G401.6 (cell line): ENCODE measurements at regions not wholly inside any gene's neighbourhood (a gene's known extent, or its start where the extent isn't known, plus 50 kb on each side); places are given as distances from the start of the nearest gene placed in this dataset.

Experiments
- FAIRE-seq: peaks from 2 replicates; lab custom pipeline; 2012; peaks lifted over from hg19 to GRCh38; lab: Jason Lieb, UNC

DNA sequence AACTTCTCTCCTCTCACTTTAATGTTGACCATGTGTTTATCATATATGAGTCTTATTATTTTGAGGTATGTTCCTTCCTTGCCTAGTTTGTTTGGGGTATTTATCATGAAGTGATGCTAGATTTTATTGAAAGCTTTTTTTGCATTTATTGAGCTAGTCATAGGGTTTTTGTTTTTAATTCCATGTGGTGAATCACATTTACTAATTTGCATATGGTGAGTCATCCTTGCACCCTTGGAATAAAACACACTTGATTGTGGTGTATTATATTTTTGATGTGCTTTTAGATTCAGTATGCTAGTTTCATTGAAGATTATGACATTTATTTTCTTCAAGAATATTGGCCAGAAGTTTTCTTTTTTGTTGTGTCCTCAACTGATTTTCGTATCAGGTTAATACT lies 464.6 kb downstream of the PCDH18 start:
- FAIRE-seq, result no peak

DNA sequence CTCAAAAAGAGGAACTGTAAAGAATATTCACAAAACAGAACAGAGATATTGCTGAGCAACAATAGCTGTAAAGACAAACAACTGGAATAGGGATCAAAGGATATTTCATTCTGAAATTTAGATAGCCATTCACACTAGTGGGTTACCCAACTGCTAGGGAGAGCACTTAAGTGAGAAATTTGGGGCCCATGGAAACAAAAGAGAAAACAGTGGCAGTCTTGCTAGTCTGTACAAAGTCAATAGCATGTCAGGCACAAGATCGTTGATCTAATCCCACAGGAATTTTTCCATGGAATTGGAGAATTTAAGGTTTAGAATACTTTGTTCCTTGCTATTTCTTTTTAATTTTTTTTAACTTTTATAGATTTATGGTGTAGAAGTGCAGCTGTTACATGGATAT lies 467.0 kb downstream of the PCDH18 start:
- FAIRE-seq, result no peak

DNA sequence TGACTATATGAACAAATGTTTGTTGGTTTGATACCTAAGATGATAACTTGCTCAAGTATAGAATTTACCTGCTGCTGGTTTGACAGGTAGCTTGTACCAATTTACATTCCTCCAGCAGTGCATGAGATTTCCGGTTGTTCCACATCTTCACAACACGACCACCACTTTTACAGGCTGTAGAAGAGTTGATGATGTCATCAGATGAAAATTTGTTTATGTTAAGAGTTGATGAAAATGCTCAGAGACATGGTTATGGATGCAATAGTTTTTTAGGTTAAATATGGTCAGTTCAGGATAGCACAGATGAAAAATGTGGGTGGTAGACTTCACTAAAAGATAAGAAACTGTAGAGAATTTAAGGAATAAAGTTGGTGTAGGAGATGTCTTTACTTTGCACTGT lies 468.3 kb downstream of the PCDH18 start:
- no peak for FAIRE-seq

DNA sequence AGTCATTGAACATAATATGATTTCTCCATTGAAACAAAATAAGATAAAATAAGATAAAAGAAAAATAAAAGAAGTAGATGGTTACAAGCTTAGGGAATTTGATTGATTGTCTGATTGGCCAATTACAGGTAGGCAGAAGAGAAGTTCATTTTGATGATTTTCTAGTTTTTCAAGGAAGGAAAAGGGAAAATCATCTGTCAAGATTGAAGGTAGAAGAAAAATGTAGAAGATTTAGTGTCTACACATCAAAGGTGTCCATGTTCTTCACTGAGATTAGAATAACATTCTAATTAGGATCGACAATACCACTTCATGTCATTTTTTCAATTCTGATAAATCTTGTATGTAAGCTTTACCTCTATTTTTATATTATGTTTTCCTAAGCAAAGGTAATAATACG lies 489.1 kb downstream of the PCDH18 start:
- no peak for FAIRE-seq

DNA sequence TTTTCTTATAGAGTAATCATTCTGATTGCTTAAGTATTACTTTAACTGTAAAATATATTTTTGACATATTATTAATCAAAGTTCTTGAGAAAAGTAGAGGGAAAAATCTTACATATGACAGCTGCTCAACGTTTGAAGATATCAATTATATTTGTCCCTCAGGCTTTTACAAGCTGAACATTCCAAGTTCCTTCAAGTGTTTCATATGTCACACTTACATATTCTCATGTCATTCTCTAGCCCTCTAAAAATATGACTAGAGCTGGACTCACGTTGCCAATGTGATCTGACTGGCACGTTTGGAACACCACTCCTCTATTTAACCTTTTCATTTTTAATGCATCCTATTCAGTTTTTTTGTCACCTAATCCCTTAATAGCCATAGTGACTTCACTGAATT lies 492.9 kb downstream of the PCDH18 start:
- FAIRE-seq, result no peak

DNA sequence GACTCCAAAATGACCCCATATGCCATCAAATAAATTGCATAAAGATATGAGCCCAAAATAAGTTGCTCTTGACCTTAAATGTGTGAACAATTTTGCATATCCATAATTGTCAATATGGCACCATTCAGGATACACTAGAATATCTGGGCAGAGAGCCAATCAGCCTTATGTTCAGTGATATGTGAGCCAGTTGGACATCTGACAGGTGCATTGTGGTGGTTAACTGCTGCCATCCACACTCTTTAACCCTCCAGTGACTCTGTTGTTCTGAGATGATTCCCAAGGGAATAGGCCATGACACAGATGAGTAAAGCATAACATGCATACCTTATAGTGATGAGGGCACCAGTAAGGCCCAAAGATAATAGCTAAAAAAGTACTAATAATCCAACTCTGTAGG lies 500.1 kb downstream of the PCDH18 start:
- FAIRE-seq, result no peak

DNA sequence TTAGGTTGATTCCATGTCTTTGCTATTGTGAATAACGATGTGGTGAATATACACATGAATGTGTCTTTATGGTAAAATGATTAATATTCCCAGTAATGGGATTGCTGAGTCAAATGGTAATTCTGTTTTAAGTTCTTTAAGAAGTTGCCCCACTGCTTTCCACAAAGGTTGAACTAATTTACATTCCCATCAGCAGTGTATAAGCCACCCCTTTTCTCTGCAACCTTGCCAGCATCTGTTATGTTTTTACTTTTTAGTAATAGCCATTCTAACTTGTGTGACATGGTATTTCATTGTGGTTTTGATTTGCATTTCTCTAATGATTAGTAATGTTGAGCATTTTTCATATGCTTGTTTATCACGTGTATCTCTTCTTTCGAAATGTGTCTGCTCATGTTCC lies 503.3 kb downstream of the PCDH18 start:
- no peak for FAIRE-seq

DNA sequence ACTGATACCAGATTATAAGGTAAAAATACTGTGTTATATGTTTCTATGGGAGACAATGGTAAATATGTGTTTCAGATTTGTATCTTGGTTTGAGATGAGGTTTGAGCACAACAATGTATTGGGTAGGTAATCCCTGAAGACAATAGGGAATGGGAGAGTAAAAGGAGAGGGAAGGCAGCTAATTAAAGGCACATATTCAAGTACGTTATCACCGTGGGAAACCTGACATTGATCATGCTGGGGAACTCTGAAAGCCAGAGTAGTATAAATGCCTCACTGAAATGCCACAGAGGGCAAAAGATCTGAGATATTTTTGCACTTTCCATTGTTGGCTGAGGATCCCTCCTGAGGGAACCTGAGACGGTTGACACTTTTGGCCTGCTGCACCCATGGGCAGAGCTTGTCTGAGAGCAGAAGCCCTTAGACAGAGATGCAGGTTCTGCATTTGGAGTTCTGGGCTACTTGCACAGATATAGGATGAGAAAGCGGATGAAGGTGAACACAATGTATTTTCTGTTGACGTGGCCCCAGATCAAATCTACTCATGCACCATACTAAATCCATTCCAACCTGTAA lies 506.7 kb downstream of the PCDH18 start:
- FAIRE-seq, result no peak

DNA sequence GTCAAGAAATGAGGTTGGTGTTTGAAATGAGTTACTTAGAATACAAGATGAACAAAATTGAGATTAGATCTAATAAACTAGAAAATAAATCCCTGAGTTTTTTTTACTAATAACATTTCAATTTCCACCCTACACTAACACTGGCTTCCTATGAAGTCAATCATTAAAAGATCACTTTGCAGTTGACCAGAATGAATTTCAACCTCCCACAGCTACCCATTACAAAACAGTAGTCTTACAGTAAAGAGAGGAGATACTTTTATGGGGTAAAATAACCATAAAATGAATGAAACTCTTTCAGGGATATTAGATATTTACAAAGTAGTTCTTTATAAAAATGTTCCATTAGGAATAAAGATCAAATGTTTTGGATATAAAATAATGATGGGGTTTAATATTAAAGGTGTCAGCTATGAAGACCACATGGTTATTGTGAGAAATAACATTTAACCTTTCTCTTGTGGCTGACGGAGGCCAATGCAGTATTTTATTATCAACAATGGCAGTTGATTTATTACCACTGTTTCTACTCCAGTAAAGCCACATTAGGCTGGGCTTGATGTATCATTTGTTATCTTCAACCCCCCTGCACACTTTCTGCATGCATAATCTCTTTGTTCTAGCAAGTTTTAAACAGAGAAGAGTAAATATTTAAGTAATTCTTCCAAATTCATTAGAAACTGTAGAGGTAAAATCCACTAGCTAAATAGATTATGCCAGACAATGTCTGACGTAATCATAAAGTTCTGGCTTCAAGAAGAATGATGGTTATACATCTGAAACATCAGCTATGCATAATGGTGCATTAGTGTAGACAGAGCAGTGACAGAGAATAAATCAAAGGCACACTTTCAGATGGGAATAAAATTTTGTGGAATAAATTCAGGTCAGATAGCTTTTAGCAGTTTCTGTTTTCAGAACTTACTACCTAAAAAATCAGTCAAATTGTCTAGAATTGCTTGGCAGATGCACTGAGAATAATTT lies 516.6 kb downstream of the PCDH18 start:
- FAIRE-seq, result no peak

DNA sequence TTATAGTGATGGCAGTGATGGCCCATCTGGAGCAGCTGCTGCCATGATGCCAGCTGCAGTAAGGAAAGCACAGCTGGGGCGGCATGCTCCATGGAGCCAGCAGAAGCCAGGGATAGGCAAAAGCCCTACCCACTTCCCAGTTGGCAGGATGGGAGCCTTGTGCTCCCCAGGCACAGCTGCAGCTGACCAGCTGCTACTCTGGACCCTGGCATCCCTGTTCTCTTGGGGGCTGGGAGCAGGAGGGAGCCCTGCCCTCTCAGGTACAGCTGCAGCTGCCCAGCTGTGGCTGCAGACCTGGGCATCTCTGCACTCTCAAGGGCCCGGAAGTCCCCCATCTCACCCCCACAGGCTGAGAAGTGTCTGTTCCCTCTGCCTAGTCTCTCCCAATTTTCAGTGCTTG lies 531.9 kb downstream of the PCDH18 start:
- FAIRE-seq, result no peak

DNA sequence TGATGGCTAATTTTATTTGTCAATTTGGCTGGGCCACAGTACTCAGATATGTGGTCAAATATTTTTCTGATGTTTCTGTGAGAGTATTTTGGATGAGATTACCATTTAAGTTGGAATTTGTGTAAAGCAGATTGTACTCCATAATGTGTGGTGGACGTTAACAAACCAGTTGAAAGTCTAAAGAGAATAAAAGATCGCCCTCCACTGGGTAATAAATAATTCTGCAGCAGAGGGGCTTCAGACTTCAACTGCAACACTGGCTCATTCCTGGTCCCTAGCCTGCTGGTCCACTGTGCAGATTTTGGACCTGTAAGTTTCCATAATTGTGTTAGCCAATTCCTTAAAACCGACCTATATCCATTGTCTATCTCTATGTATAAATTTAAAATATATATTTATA lies 540.3 kb downstream of the PCDH18 start:
- FAIRE-seq, result no peak

DNA sequence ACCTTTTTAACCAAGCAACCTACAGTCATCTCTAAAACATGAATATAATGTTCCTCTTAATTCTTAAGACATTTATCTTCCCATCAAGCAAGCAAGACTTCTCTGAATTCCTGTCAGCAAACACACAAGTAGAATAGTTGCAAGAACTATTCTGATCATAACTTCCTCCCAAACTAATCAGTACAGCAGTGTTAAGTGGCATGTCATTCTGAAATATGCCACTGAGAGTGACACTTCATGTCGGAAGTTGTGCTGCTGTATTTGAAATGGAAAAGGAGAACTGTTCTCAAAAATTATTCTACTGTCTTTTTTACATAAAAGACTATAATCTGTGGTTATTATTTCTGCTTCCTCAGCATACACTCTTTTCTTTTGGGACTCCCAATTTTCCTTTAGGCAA lies 546.6 kb downstream of the PCDH18 start:
- no peak for FAIRE-seq

DNA sequence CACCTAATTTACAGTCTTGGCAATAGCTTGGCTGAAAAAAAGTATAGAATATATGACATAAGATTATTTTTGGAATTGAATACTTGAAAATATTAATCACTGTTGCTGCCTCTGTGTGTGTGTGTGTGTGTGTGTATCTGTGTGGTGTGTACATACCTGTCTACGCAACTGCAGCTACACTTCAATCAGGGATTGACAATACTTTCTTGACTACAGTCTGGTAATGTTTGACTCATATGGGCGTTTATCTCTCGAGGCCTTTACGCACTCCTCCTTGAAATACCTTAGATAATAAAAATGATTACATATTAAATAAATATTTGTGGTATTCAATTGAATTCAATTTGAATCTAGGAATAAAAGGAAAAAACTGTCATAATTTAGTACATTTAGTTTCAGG lies 565.2 kb downstream of the PCDH18 start:
- no peak for FAIRE-seq

DNA sequence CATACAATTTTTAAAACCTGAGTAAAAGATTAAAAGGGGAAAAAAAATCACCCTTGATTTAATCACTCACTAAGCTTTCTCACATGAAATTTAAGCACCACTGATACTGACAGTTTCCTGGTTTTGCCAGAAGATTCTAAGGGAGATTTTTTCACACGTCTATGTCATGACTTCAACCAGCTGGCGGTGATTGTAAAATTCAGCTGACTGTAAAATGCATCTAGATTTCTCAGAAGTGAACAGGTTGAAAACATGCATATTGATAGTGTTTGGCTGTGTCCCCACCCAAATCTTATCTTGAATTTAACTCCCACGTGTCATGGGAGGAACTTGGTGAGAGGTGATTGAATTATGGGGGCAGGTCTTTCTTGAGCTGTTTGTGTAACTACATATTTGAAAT lies 566.8 kb downstream of the PCDH18 start:
- no peak for FAIRE-seq

DNA sequence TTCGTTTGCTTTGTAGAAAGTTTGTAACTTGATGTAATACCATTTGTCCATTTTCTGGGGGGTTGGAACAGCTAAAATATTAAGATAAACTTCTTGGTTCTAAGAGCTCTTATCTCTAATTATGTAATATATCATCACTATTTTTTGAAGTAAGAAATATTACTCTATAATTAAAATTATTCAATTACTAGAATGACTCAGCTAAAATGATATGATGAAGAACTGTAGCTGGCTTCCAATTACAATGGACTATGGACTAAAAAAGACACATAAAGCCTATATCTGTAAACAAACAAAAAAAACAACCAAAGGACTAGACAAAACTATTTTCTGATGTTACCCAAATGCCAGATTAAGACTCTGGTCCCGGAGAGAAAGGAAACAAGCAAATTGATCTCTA lies 569.4 kb downstream of the PCDH18 start:
- FAIRE-seq, result no peak

DNA sequence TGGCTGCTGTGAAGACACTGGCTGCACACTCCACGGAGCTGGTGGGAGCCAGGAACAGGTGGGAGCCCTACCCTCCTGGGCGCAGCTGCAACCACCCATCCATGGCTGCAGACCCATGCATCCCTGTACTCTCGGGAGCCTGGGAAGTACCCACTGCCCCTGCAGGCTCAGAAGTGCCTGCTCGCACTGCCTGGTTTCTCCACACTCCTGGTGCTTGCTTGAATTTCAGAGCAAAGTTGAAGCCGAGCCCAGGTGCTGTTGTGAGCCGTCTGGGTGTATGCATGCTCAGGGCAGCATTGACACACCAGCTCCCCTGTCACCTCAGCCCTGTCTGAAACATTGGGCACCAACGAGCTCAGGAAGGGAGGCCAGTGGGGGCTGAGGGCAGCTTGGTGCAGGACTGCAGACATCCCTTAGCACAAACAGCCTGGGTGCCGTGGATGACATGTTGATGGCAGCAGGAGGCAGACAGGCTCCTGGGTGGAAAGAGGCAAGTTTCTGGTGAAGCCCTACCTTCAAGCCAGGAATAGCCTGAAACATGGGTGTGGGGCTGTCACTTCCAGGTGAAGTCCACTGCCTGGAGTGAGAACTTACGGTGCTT lies 585.9 kb downstream of the PCDH18 start:
- FAIRE-seq, result no peak

DNA sequence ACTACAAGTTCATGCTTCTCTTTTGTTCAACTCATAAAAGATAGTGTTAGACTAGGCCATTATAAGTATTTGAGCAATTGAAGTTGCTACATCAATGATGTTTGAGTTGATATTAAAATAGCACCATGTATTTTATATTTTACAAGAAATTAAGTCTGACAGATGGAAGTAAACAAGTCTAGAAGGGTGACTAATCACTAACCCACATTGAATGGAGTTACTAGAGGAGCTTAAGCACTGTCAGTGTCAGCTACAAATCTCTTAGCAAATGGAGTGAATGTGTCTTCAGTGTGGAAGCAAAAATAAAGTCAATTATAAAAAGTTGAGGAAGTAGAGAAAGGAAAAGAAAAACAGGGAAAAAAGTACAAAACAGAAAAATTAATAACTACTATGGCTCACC lies 592.5 kb downstream of the PCDH18 start:
- no peak for FAIRE-seq

DNA sequence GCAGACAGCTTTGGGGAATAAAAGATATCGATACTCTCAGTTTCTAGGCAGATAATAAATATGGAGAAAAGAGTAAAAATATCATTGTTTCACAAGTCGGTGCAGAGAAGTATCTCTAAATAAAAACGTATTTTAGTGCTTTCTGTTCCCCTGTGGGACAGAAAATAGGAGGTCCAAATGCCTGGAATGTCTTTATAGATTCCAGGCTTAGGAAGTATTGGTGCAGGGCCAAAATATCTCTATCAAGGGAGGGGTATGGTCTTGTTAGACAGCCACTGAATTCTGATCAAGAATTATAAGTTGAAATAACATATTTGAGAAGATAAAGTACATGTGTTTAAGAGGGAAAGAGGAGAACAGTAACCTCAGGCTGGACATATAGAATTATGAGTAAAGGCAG lies 596.4 kb downstream of the PCDH18 start:
- no peak for FAIRE-seq

DNA sequence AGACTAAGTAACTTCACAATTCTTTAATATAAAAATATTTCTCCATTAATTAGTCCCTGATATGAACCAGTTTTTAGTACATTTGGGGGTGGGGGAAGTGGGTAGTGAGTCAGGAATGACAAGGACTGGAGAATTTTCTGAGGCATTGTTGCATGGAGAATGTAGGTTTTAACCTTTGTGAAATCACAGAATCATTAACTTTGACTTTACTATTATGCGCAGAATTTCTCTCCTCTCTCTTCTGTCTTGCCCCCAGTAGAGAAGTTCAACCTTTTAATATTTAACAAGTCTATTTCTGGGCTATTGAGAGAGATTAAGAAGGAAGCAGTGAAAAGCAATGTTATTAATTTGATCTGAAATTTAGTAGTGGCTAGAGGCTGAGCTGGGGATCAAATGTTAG lies 597.0 kb downstream of the PCDH18 start:
- FAIRE-seq, result no peak

DNA sequence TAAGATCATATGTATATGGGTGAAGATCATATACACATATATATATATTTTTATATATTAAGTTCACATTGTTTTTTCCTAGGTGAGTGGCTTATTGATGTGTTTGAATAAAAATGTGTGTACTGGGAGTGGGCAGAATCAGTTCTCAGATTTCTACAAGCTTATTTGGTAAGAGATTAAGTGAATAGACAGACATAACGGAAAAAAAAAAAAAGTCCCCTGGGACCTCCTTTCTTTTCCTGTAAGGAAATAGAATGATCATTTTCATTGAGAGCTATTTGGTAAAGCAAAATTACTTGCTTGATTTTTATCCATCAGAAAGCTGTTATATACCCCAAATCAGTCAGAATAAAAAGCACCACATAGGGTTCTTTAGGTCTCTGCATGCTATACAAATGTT lies 597.7 kb downstream of the PCDH18 start:
- FAIRE-seq, result no peak

DNA sequence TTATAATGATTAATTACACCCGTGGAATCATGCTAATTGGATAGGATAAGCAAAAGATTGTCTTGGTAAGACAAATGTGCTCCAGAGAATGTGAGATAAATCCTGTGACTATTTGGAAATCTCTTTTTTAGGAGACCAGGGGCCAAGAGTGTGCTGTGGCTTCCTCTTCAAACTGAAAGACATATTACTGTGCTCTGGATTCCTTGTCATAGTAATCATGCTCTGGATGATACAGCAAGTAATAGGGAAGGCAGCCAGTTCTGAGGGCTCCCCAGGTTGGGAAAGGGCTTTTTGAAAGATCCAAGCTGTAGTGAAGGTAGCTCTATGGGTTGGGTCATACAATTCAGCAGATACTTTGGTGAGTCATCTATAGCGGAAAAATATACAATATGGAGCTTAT lies 600.5 kb downstream of the PCDH18 start:
- FAIRE-seq, result no peak

DNA sequence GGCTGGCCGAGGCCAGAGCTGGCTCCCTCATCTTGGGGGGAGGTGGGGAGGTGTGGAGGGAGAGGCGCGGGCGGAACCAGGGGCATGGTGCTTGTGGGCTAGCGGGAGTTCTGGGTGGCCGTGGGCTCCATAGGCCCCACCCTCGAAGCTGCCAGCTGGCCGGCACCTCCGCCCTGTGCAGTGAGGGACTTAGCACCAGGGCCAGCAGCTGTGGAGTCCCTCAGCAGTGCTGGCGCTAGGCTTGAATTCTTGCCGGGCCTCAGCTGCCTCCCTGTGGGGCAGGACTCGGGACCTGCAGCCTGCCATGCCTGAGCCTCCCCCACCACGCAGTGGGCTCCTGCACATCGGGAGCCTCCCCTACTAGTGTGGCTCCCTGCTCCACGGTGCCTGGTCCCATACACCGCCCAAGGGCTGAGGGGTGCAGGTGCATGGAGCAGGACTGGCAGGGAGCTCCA lies 603.3 kb downstream of the PCDH18 start:
- FAIRE-seq, result no peak

DNA sequence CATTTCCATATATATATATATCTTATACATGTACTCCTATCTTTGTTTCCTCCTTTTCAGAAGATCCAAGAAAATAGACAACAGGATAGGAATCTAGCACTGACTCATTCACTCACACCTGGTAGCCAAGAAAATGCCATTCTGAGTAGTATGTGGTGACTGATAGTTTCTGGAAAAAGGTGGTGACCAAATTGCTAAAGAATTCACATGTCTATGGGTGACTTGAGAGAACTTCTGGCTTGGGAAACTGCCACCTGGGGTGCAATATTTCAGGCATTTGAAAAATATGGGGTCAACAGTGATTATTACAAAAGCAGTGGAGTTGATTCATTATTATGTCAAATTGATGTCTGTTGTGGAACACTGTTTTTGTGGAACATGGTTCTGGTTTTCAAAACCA lies 605.1 kb downstream of the PCDH18 start:
- no peak for FAIRE-seq

DNA sequence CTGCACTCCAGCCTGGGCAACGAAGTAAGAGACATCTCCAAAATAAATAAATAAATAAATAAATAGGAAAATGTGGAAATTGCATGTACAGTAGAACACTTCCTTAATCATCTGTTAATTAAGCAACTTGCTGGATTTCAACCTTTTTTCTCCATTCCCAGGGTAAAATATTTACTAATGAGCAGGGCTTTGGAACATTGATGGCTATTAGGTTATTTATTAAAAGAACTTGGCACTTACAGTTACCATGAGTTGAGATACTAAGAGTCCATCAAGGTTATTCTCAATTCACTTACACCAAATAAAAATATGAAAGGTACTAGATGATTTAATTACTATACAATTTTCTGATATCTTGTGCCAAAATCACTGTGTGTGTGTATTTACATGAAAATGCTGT lies 607.1 kb downstream of the PCDH18 start:
- no peak for FAIRE-seq
